ENCODE measurements at regions not wholly inside any gene's neighbourhood (a gene's known extent, or its start where the extent isn't known, plus 50 kb on each side); places are given as distances from the start of the nearest gene placed in this dataset.
A peak's percentile ranks its signal among the peaks of the same experiment; 100 is the strongest.

- DNase-seq (ENCODE audit: low read depth) = no peak
Observed at GRCh38 chr14:64639340-64639821, 64.8 kb upstream of the PLEKHG3 start.

GRCh38 chr14:64640839-64641238 is 63.4 kb upstream of the PLEKHG3 start:
- no peak for DNase-seq (ENCODE audit: low read depth)

DNA sequence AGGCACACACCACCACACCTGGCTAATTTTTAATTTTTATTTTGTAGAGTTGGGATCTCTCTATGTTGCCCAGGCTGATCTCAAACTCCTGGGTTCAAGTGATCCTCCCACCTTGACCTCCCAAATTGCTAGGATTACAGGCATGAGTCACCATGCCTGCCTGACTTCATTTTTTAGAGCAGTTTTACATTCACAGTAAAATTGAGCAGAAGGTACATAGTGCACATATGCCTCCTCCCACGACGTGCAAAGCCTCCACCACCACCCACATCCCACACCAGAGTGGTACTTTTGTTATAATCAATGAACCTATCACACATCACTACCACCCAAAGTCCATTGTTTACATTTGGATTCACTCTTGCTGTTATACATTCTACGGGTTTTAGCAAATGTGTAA is 62.5 kb upstream of the PLEKHG3 start:
- no peak for DNase-seq (ENCODE audit: low read depth)

GRCh38 chr14:64643709-64644108 is 60.5 kb upstream of the PLEKHG3 start:
- no peak for DNase-seq (ENCODE audit: low read depth)

DNA sequence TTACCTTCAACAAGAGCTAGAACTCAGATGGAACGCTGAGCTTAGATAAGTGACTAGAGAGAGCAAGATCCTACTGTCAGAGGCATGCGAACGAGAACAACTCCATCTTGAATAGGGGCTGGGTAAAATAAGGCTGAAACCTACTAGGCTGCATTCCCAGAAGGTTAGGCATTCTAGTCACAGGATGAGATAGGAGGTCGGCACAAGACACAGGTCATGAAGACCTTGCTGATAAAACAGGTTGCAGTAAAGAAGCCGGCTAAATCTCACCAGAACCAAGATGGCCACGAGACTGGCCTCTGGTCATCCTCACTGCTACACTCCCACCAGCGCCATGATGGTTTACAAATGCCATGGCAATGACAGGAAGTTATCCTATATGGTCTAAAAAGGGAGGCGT is 59.6 kb upstream of the PLEKHG3 start:
- no peak for DNase-seq (ENCODE audit: low read depth)

GRCh38 chr14:64645220-64645892 is 58.9 kb upstream of the PLEKHG3 start:
- DNase-seq (ENCODE audit: low read depth) = peak; percentile 98

DNA sequence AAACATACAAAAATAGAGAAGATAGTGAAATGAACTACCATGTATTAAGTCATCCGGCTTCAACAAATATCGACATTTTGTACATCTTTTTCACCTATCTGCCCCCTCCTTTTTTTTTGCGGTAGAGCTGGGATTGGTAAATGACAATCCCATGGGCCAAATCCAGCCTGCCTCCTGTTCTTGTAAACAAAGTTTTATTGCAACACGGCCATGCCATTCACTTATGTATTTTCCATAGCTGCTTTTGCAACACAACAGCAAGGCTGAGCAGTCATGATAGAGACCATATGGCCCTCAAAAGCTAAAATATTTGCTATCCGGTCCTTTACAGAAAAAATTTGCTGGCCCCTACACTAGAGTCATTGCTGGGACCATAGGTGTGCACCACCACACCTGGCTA is 58.1 kb upstream of the PLEKHG3 start:
- no peak for DNase-seq (ENCODE audit: low read depth)

DNA sequence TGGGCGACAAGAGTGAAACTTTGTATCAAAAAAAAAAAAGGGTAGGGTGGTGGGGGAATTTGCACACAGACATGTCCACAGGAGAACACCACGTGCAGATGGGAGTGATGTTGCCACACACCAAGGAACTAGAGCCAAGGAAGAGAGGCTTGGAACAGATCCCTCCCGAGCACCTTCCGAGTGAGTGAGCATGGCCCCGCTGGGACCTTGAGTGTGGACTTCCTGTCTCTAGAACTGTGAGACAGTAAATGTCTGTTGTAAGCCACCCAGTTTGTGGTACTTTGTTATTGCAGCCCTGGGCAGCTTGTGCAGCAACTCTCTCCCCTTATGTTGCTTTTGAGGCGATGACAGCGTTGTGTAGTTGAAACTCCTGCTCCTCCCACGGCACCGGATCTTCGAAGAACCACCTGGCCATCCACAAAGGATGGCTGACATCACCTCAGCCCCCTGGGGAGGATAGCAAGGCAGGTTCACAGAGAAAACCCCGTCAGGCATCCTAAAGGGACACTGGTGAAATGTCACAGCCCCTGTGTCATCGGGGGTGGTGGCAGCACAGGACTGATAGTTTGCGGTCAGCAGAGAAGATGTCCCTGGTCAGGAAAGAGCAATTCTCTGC is 54.7 kb upstream of the PLEKHG3 start:
- DNase-seq (ENCODE audit: low read depth) = peak; percentile 91

GRCh38 chr14:64653900-64654245 is 50.4 kb upstream of the PLEKHG3 start:
- DNase-seq (ENCODE audit: low read depth) = no peak

DNA sequence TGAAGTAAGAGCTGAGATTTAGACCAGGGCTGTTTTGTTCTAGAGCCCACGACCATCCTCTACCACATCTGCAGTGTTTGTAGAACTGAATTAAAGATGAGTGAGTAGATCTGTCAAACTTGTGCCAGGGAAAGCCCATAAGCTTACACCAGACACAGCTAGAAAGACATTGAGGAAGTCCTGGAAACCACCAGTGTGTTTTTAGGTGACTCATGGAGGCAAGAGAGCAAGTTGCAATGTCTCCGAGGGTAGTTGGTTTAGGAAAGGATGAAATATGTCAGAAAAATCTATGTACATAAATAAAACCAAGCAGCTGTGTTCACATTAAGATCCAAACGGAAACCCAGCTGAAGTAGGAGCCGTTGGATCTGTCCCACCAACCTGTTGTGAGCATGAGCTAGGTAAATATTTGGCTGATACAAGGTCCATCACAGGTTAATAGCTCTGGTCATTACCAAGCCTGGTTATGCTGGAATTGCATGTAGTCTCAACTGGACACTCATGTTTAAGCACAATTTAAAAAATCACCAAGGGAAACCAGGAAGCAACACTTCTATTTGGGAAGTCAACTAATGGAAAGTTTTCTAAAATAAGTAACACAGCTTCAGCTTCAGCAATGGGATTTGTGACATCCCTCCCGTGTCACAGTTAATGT is 49.9 kb upstream of the PLEKHG3 start:
- peak; percentile 79 for DNase-seq (ENCODE audit: low read depth)
